ENCODE measurements at regions not wholly inside any gene's neighbourhood (a gene's known extent, or its start where the extent isn't known, plus 50 kb on each side); places are given as distances from the start of the nearest gene placed in this dataset.

DNA sequence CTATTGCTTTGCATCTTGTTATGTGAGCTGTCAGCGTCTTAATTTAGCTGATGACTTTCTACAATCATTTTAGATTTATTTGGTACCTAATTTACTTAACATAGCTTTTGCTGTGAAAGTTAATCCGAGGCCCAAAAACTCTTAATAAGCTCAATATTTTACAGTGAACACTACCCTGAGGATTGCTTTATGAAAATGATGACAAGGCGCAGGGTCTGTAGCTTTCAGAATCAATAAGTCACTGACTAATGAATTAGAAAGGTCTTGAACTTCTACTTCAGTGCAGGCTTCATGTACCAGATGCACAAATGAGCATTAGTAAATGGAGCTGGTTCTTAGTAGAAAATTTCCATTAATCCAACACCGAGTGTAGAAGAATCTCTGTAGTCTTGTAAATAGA lies 81.4 kb upstream of the ZNF366 start (continued):
- TF ChIP-seq, protein P1, sequence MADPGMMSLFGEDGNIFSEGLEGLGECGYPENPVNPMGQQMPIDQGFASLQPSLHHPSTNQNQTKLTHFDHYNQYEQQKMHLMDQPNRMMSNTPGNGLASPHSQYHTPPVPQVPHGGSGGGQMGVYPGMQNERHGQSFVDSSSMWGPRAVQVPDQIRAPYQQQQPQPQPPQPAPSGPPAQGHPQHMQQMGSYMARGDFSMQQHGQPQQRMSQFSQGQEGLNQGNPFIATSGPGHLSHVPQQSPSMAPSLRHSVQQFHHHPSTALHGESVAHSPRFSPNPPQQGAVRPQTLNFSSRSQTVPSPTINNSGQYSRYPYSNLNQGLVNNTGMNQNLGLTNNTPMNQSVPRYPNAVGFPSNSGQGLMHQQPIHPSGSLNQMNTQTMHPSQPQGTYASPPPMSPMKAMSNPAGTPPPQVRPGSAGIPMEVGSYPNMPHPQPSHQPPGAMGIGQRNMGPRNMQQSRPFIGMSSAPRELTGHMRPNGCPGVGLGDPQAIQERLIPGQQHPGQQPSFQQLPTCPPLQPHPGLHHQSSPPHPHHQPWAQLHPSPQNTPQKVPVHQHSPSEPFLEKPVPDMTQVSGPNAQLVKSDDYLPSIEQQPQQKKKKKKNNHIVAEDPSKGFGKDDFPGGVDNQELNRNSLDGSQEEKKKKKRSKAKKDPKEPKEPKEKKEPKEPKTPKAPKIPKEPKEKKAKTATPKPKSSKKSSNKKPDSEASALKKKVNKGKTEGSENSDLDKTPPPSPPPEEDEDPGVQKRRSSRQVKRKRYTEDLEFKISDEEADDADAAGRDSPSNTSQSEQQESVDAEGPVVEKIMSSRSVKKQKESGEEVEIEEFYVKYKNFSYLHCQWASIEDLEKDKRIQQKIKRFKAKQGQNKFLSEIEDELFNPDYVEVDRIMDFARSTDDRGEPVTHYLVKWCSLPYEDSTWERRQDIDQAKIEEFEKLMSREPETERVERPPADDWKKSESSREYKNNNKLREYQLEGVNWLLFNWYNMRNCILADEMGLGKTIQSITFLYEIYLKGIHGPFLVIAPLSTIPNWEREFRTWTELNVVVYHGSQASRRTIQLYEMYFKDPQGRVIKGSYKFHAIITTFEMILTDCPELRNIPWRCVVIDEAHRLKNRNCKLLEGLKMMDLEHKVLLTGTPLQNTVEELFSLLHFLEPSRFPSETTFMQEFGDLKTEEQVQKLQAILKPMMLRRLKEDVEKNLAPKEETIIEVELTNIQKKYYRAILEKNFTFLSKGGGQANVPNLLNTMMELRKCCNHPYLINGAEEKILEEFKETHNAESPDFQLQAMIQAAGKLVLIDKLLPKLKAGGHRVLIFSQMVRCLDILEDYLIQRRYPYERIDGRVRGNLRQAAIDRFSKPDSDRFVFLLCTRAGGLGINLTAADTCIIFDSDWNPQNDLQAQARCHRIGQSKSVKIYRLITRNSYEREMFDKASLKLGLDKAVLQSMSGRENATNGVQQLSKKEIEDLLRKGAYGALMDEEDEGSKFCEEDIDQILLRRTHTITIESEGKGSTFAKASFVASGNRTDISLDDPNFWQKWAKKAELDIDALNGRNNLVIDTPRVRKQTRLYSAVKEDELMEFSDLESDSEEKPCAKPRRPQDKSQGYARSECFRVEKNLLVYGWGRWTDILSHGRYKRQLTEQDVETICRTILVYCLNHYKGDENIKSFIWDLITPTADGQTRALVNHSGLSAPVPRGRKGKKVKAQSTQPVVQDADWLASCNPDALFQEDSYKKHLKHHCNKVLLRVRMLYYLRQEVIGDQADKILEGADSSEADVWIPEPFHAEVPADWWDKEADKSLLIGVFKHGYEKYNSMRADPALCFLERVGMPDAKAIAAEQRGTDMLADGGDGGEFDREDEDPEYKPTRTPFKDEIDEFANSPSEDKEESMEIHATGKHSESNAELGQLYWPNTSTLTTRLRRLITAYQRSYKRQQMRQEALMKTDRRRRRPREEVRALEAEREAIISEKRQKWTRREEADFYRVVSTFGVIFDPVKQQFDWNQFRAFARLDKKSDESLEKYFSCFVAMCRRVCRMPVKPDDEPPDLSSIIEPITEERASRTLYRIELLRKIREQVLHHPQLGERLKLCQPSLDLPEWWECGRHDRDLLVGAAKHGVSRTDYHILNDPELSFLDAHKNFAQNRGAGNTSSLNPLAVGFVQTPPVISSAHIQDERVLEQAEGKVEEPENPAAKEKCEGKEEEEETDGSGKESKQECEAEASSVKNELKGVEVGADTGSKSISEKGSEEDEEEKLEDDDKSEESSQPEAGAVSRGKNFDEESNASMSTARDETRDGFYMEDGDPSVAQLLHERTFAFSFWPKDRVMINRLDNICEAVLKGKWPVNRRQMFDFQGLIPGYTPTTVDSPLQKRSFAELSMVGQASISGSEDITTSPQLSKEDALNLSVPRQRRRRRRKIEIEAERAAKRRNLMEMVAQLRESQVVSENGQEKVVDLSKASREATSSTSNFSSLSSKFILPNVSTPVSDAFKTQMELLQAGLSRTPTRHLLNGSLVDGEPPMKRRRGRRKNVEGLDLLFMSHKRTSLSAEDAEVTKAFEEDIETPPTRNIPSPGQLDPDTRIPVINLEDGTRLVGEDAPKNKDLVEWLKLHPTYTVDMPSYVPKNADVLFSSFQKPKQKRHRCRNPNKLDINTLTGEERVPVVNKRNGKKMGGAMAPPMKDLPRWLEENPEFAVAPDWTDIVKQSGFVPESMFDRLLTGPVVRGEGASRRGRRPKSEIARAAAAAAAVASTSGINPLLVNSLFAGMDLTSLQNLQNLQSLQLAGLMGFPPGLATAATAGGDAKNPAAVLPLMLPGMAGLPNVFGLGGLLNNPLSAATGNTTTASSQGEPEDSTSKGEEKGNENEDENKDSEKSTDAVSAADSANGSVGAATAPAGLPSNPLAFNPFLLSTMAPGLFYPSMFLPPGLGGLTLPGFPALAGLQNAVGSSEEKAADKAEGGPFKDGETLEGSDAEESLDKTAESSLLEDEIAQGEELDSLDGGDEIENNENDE (IDR thresholded peaks at IDR 0.05; ENCODE audit: insufficient replicate concordance, low read length), result no peak
- TF ChIP-seq KDM1A (IDR thresholded peaks at IDR 0.05; ENCODE audit: borderline replicate concordance, low read length) (no peak), YY1 (IDR thresholded peaks at IDR 0.05; ENCODE audit: low read depth, low read length) (no peak), RXRA (IDR thresholded peaks at IDR 0.05; ENCODE audit: insufficient read depth, low read depth, low read length) (no peak), EGR1 (IDR thresholded peaks at IDR 0.05; ENCODE audit: borderline replicate concordance, low read depth, low read length) (no peak), CTCF (IDR thresholded peaks at IDR 0.05; ENCODE audit: control extremely low read depth in 1 of 3, insufficient read depth in 1 of 3, low read depth in 1 of 3, low read length in 3 of 3) (no peak), NANOG (IDR thresholded peaks at IDR 0.05; ENCODE audit: insufficient read depth, low read depth, low read length, poor library complexity, severe bottlenecking) (no peak), SP1 (IDR thresholded peaks at IDR 0.05; ENCODE audit: low read depth, low read length) (no peak), JUND (IDR thresholded peaks at IDR 0.05; ENCODE audit: low read length) (no peak), EZH2 (IDR thresholded peaks at IDR 0.05; ENCODE audit: low read depth, low read length, severe bottlenecking) (no peak)

All from H1 (cell line).